H1 (cell line): ENCODE measurements at regions not wholly inside any gene's neighbourhood (a gene's known extent, or its start where the extent isn't known, plus 50 kb on each side); places are given as distances from the start of the nearest gene placed in this dataset.

Experiments
- ATF2 ChIP-seq: IDR thresholded peaks from 2 replicates; pipeline ENCODE4 v1.6.1; 2012; ENCODE audit warnings: low read length, inconsistent platforms
- ATF3 ChIP-seq: IDR thresholded peaks from 2 replicates; pipeline ENCODE4 v1.6.1; 2011; ENCODE audit warnings: low read depth, mild to moderate bottlenecking, low read length; ENCODE audit not compliant: insufficient read depth
- JUND ChIP-seq: IDR thresholded peaks from 2 replicates; pipeline ENCODE4 v1.6.1; 2011; ENCODE audit warnings: mild to moderate bottlenecking, improper control_type of control experiment, low read length
- RNF2 ChIP-seq: fragments of 200-900, 300-1000 bp; sonication (generic); IDR thresholded peaks from 2 replicates; pipeline ENCODE4 v1.7.1; 2016; ENCODE audit warnings: borderline replicate concordance, low read depth, mild to moderate bottlenecking, antibody characterized with exemption, low read length; ENCODE audit not compliant: poor library complexity, severe bottlenecking; ENCODE audit errors: missing control alignments
- RXRA ChIP-seq: IDR thresholded peaks from 2 replicates; pipeline ENCODE4 v1.6.1; 2011; ENCODE audit warnings: low read depth, mild to moderate bottlenecking, low read length, moderate library complexity; ENCODE audit not compliant: insufficient read depth
- SIN3A ChIP-seq, 2 experiments: IDR thresholded peaks in 1 of 2; conservative IDR thresholded peaks in 1 of 2; 2 replicates each; pipeline ENCODE4 v1.6.1; 2011 to 2012; ENCODE audit warnings: low read length in 2 of 2, improper control_type of control experiment in 1 of 2, low read depth in 1 of 2, mild to moderate bottlenecking in 1 of 2
- SUZ12 ChIP-seq: fragments of 200-600 bp; sonication (generic); IDR thresholded peaks from 2 replicates; pipeline ENCODE4 v1.6.1; 2012; ENCODE audit warnings: mild to moderate bottlenecking, inconsistent platforms, low read length, moderate library complexity, mixed read lengths
- TAF1 ChIP-seq: IDR thresholded peaks from 2 replicates; pipeline ENCODE4 v1.6.1; 2011; ENCODE audit warnings: mild to moderate bottlenecking, low read depth, low read length

DNA sequence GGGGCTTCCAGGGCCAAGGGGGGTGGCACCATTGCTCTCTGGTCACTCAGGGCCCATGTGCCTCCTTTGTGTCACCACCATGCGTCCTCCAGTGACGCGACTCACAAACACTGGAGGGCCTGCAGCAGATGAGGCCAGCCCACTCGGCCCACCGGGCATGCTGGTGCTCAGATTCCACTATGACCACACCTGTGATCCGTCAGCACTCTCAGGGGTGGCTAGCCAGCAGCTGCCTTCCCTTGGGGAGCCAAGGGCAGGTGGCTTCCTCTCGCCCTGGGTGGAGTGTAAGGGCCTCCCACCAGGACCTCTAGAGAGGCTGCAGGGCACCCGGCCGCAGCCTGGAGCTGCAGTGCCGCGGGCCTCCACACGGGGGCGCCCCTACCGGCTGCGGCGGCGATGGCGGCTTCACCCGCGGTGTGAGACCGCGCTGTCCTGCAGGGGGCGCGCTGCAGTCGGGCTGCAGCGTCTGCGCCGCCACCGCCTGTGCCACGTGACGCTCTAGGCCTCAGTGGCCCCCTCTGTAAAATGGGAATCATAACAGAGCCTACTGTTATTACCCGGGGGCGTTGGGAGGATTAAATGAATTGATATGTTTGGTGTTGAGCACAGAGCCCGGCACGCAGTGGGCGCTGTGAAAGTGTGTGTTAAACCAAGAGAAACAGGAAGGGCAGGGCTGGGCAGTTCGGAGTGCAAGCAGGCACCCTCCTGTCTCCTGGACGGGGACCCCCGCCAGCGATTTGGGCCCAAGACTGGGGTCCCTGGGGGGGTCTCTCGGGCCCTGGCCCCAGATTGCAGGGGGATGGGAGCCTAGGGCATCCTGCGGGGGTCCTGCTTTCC lies 192.4 kb upstream of the GSE1 start (continued):
- TF ChIP-seq ATF2 (peak; percentile 66; the same call in 1 of the 2 replicates), TAF1 (no peak), JUND (peak; percentile 45; the same call in 1 of the 2 replicates), SUZ12 (no peak), ATF3 (peak; percentile 89), RNF2 (no peak), SIN3A (conservative IDR thresholded peaks at IDR 0.05 in 1 of 2, IDR thresholded peaks at IDR 0.05 in 1 of 2; ENCODE audit: low read depth in 1 of 2, low read length in 2 of 2) (peak in 1 of 2 experiments; percentile 59; a peak in 1 of 4 replicates), RXRA (no peak)
- TF ChIP-seq, all 59 proteins: peak for 20
